ENCODE measurements at regions not wholly inside any gene's neighbourhood (a gene's known extent, or its start where the extent isn't known, plus 50 kb on each side); places are given as distances from the start of the nearest gene placed in this dataset.
"Not testable (repeated sequence)": the region's sequence is repeated elsewhere in the genome, so short reads cannot be mapped to it uniquely, and the experiment has no call there.

DNA sequence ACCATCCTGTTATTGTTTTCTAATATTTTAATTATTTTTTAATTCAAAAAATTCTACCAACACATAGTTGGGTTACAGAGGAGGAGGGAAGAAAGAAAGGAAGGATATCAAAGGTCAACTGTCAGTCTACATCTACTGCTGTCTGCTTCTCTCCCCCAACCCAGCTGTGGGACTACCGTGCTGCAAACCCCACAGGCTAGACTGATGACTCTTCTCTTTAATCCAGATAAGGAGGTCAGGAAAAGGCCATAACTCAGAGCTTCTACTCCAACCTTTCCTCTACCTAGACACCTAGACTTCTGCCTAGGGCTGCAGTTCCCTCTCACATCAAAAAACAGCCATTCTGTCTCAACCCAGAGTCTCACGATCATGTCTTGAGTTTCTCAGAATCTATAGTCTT, 124.2 kb upstream of the ETV3 start:
- no peaks in the 10 kb centered on the region for H3K9me3 ChIP-seq (ENCODE audit: control insufficient read depth in 1 of 2, low read length in 2 of 2)
- H3K36me3 ChIP-seq (ENCODE audit: insufficient read depth, low read length) = no peaks in the 10 kb centered on the region
- no peak overlapping the region for H3K4me3 ChIP-seq (ENCODE audit: low read length in 2 of 2)
- H3K9me3 Mint-ChIP-seq = peaks cover 0 to 18% (median 8%) of the 10 kb centered on the region in 8 donors
- no peaks in the 10 kb centered on the region for H3K27me3 ChIP-seq (ENCODE audit: insufficient read depth, low read length)
- H3K27ac ChIP-seq (ENCODE audit: low read depth, low read length) = no peak overlapping the region
- H3K4me3 Mint-ChIP-seq = no peak overlapping the region
- no peaks in the 10 kb centered on the region for H3K4me1 ChIP-seq (ENCODE audit: insufficient read depth, low read length)
- peaks cover 0 to 3% of the 10 kb centered on the region in 2 donors for H3K36me3 Mint-ChIP-seq
- ChIA-PET CTCF (ENCODE audit: partially characterized antibody) (no interaction called here), POLR2A (ENCODE audit: partially characterized antibody) (no interaction called here)
- no peak overlapping the region for H3K27ac Mint-ChIP-seq
- intact Hi-C loops (cut with micrococcal nuclease) = no loop called here
- DNase-seq = no peak
- no peaks in the 10 kb centered on the region for H3K4me1 Mint-ChIP-seq
- peaks cover 3 to 4% of the 10 kb centered on the region in 2 donors for H3K27me3 Mint-ChIP-seq

DNA sequence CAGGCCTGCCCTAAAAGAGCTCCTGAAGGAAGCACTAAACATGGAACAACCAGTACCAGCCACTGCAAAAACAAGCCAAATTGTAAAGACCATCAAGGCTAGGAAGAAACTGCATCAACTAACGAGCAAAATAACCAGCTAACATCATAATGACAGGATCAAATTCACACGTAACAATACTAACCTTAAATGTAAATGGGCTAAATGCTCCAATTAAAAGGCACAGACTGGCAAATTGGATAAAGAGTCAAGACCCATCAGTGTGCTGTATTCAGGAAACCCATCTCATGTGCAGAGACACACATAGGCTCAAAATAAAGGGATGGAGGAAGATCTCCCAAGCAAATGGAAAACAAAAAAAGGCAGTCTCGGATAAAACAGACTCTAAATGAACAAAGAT, 117.7 kb upstream of the ETV3 start:
- H3K9me3 ChIP-seq (ENCODE audit: control insufficient read depth in 1 of 2, low read length in 2 of 2); intact Hi-C loops (cut with micrococcal nuclease); H3K27me3 ChIP-seq (ENCODE audit: insufficient read depth, low read length); H3K4me3 Mint-ChIP-seq; H3K27ac Mint-ChIP-seq; H3K4me1 Mint-ChIP-seq; H3K36me3 ChIP-seq (ENCODE audit: insufficient read depth, low read length); H3K4me1 ChIP-seq (ENCODE audit: insufficient read depth, low read length); CTCF ChIA-PET (ENCODE audit: partially characterized antibody); H3K27ac ChIP-seq (ENCODE audit: low read depth, low read length); POLR2A ChIA-PET (ENCODE audit: partially characterized antibody); H3K36me3 Mint-ChIP-seq; H3K4me3 ChIP-seq (ENCODE audit: low read length in 2 of 2); DNase-seq: not testable (repeated sequence)
- peaks cover 2 to 12% (median 7%) of the 10 kb centered on the region in 8 donors for H3K9me3 Mint-ChIP-seq
- H3K27me3 Mint-ChIP-seq = peaks cover 14 to 20% of the 10 kb centered on the region in 2 donors

GRCh38 chr1:157254183-157254582, 116.0 kb upstream of the ETV3 start:
- H3K4me3 ChIP-seq (ENCODE audit: low read length in 2 of 2); intact Hi-C loops (cut with micrococcal nuclease); DNase-seq; H3K4me1 Mint-ChIP-seq; H3K36me3 ChIP-seq (ENCODE audit: insufficient read depth, low read length); H3K27ac ChIP-seq (ENCODE audit: low read depth, low read length); H3K36me3 Mint-ChIP-seq; H3K9me3 Mint-ChIP-seq; H3K4me3 Mint-ChIP-seq; H3K27me3 ChIP-seq (ENCODE audit: insufficient read depth, low read length); H3K9me3 ChIP-seq (ENCODE audit: control insufficient read depth in 1 of 2, low read length in 2 of 2); H3K27ac Mint-ChIP-seq; CTCF ChIA-PET (ENCODE audit: partially characterized antibody); H3K4me1 ChIP-seq (ENCODE audit: insufficient read depth, low read length); POLR2A ChIA-PET (ENCODE audit: partially characterized antibody): not testable (repeated sequence)
- peaks cover 22 to 28% of the 10 kb centered on the region in 2 donors for H3K27me3 Mint-ChIP-seq

DNA sequence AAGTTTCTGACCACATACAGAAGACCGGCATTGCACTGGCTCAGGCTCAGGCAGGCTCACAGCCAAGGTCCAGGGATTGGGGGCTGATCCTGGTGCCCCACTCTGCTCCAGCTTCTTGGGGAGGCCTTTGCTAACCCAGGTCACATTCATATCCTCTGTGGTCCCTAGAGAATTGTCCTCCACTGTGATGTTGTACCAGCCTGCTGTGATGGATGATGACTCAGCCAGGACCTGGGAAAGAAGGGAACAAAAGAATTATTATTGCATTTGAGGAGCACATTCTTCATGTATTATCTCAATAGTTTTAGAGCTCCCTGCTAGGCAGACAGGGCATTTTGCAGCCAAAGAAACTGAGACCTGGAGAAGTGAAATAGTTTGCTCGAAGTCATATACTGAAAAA, 114.3 kb upstream of the ETV3 start:
- H3K4me1 ChIP-seq (ENCODE audit: insufficient read depth, low read length) = no peaks in the 10 kb centered on the region
- H3K27ac ChIP-seq (ENCODE audit: low read depth, low read length) = no peak overlapping the region
- CTCF ChIA-PET (ENCODE audit: partially characterized antibody) = no interaction called here
- H3K9me3 Mint-ChIP-seq = peaks cover 0 to 6% (median 3%) of the 10 kb centered on the region in 8 donors
- no peak overlapping the region for H3K4me3 Mint-ChIP-seq
- no peaks in the 10 kb centered on the region for H3K9me3 ChIP-seq (ENCODE audit: control insufficient read depth in 1 of 2, low read length in 2 of 2)
- no peaks in the 10 kb centered on the region for H3K36me3 ChIP-seq (ENCODE audit: insufficient read depth, low read length)
- H3K27ac Mint-ChIP-seq = no peak overlapping the region
- no peaks in the 10 kb centered on the region for H3K4me1 Mint-ChIP-seq
- intact Hi-C loops (cut with micrococcal nuclease) = no loop called here
- no peaks in the 10 kb centered on the region for H3K27me3 ChIP-seq (ENCODE audit: insufficient read depth, low read length)
- peaks cover 28 to 33% of the 10 kb centered on the region in 2 donors for H3K27me3 Mint-ChIP-seq
- no peak for DNase-seq
- H3K36me3 Mint-ChIP-seq = no peaks in the 10 kb centered on the region
- POLR2A ChIA-PET (ENCODE audit: partially characterized antibody) = no interaction called here
- H3K4me3 ChIP-seq (ENCODE audit: low read length in 2 of 2) = no peak overlapping the region

DNA sequence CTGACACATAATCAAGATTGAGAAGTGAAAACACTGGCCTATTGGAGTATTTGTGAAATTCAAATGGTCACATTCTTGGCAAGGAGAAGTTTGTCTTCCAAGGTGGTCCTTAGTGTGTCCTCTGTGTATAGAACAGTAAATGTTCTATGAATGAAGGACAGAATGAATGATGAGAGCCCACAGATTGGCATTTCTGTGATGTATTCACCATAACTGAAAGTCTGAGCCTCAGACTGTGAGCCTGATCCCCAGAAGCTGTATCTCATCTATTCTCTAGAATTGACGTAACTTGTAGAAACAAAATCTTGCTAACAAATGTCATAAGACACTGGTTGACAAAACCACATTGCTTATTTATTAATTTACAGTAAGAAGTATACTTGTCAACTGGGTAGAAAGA, 111.5 kb upstream of the ETV3 start:
- H3K27ac Mint-ChIP-seq = no peak overlapping the region
- peaks cover 0 to 12% (median 3%) of the 10 kb centered on the region in 8 donors for H3K9me3 Mint-ChIP-seq
- Histone ChIP-seq H3K4me3 (ENCODE audit: low read length in 2 of 2) (no peak overlapping the region), H3K9me3 (ENCODE audit: control insufficient read depth in 1 of 2, low read length in 2 of 2) (no peaks in the 10 kb centered on the region), H3K4me1 (ENCODE audit: insufficient read depth, low read length) (no peaks in the 10 kb centered on the region), H3K27me3 (ENCODE audit: insufficient read depth, low read length) (no peaks in the 10 kb centered on the region), H3K27ac (ENCODE audit: low read depth, low read length) (no peak overlapping the region), H3K36me3 (ENCODE audit: insufficient read depth, low read length) (no peaks in the 10 kb centered on the region)
- H3K4me1 Mint-ChIP-seq = no peaks in the 10 kb centered on the region
- peaks cover 0 to 3% of the 10 kb centered on the region in 2 donors for H3K36me3 Mint-ChIP-seq
- intact Hi-C loops (cut with micrococcal nuclease) = no loop called here
- CTCF ChIA-PET (ENCODE audit: partially characterized antibody) = no interaction called here
- POLR2A ChIA-PET (ENCODE audit: partially characterized antibody) = no interaction called here
- peaks cover 40 to 48% of the 10 kb centered on the region in 2 donors for H3K27me3 Mint-ChIP-seq
- H3K4me3 Mint-ChIP-seq = no peak overlapping the region
- DNase-seq = no peak

DNA sequence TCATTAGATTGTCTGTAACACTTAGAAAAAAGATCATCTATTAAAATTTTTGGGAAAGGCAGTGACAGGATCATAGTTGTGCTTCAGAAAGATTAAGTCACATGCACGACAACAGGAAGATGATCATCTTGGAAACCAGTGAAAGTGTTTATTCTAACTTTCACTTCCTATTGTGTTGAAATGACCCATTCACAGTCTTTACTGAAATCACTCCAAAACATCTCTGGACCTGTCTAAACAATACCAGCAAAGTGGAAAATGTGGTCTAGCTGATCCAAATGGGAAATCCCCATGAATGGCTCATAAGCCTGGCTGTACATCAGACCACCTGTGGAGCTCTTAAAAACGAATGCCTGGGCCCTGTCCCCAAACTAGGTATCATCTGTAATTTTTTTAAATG, 111.1 kb upstream of the ETV3 start:
- no peak overlapping the region for H3K27ac ChIP-seq (ENCODE audit: low read depth, low read length)

DNA sequence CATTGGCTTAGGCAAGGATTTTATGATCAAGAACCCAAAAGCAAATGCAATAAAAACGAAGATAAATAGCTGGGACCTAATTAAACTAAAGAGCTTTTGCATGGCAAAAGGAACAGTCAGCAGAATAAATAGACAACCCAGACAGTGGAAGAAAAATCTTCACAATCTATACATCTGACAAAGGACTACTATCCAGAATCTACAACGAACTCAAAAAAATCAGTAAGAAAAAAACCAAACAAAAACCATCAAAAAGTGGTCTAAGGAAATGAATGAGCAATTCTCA, 109.5 kb upstream of the ETV3 start:
- H3K4me1 ChIP-seq (ENCODE audit: insufficient read depth, low read length); H3K27ac Mint-ChIP-seq; CTCF ChIA-PET (ENCODE audit: partially characterized antibody); DNase-seq; H3K4me1 Mint-ChIP-seq; H3K4me3 ChIP-seq (ENCODE audit: low read length in 2 of 2); H3K27ac ChIP-seq (ENCODE audit: low read depth, low read length); H3K27me3 ChIP-seq (ENCODE audit: insufficient read depth, low read length); H3K36me3 Mint-ChIP-seq; H3K4me3 Mint-ChIP-seq; intact Hi-C loops (cut with micrococcal nuclease); H3K9me3 ChIP-seq (ENCODE audit: control insufficient read depth in 1 of 2, low read length in 2 of 2); H3K36me3 ChIP-seq (ENCODE audit: insufficient read depth, low read length); POLR2A ChIA-PET (ENCODE audit: partially characterized antibody): not testable (repeated sequence)
- peaks cover 37 to 41% of the 10 kb centered on the region in 2 donors for H3K27me3 Mint-ChIP-seq
- peaks cover 0 to 14% (median 6%) of the 10 kb centered on the region in 8 donors for H3K9me3 Mint-ChIP-seq

More for the DNA sequence above, 111.1 kb upstream of the ETV3 start:
- H3K4me1 ChIP-seq (ENCODE audit: insufficient read depth, low read length) = no peaks in the 10 kb centered on the region
- Mint-ChIP-seq H3K4me3 (no peak overlapping the region), H3K27ac (no peak overlapping the region), H3K36me3 (peaks cover 0 to 3% of the 10 kb centered on the region in 2 donors), H3K27me3 (peaks cover 43 to 46% of the 10 kb centered on the region in 2 donors), H3K4me1 (no peaks in the 10 kb centered on the region), H3K9me3 (peaks cover 0 to 14% (median 5%) of the 10 kb centered on the region in 8 donors)
- no peaks in the 10 kb centered on the region for H3K36me3 ChIP-seq (ENCODE audit: insufficient read depth, low read length)
- ChIA-PET POLR2A (ENCODE audit: partially characterized antibody) (no interaction called here), CTCF (ENCODE audit: partially characterized antibody) (no interaction called here)
- intact Hi-C loops (cut with micrococcal nuclease) = no loop called here
- no peak for DNase-seq
- no peaks in the 10 kb centered on the region for H3K27me3 ChIP-seq (ENCODE audit: insufficient read depth, low read length)
- H3K4me3 ChIP-seq (ENCODE audit: low read length in 2 of 2) = no peak overlapping the region
- H3K9me3 ChIP-seq (ENCODE audit: control insufficient read depth in 1 of 2, low read length in 2 of 2) = no peaks in the 10 kb centered on the region

GRCh38 chr1:157247005-157247763, 109.0 kb upstream of the ETV3 start:
- no peaks in the 10 kb centered on the region for H3K9me3 ChIP-seq (ENCODE audit: control insufficient read depth in 1 of 2, low read length in 2 of 2)
- no peaks in the 10 kb centered on the region for H3K36me3 ChIP-seq (ENCODE audit: insufficient read depth, low read length)
- intact Hi-C loops (cut with micrococcal nuclease) = no loop called here
- Mint-ChIP-seq H3K4me3 (no peak overlapping the region), H3K27me3 (peaks cover 35 to 39% of the 10 kb centered on the region in 2 donors), H3K36me3 (peaks cover 0 to 3% of the 10 kb centered on the region in 2 donors), H3K27ac (no peak overlapping the region), H3K9me3 (peaks cover 0 to 14% (median 6%) of the 10 kb centered on the region in 8 donors), H3K4me1 (no peaks in the 10 kb centered on the region)
- CTCF ChIA-PET (ENCODE audit: partially characterized antibody) = no interaction called here
- H3K27me3 ChIP-seq (ENCODE audit: insufficient read depth, low read length) = no peaks in the 10 kb centered on the region
- H3K27ac ChIP-seq (ENCODE audit: low read depth, low read length) = no peak overlapping the region
- POLR2A ChIA-PET (ENCODE audit: partially characterized antibody) = no interaction called here
- DNase-seq = no peak
- H3K4me3 ChIP-seq (ENCODE audit: low read length in 2 of 2) = no peak overlapping the region
- H3K4me1 ChIP-seq (ENCODE audit: insufficient read depth, low read length) = no peaks in the 10 kb centered on the region

Data from CD4-positive, alpha-beta memory T cell (primary cell).